ENCODE measurements at regions not wholly inside any gene's neighbourhood (a gene's known extent, or its start where the extent isn't known, plus 50 kb on each side); places are given as distances from the start of the nearest gene placed in this dataset.

- Histone ChIP-seq H3K23ac (ENCODE audit: low read length) (no peak overlapping the region), H2AK5ac (ENCODE audit: low read length) (no peak overlapping the region), H3K27ac (ENCODE audit: low read depth, low read length) (no peak overlapping the region), H2BK12ac (ENCODE audit: low read length) (no peak overlapping the region), H4K8ac (ENCODE audit: low read depth, low read length) (no peak overlapping the region), H3K14ac (ENCODE audit: low read length) (no peak overlapping the region), H4K12ac (ENCODE audit: low read depth, low read length) (no peak overlapping the region), H3K36me3 (ENCODE audit: control insufficient read depth in 1 of 2, insufficient read depth in 2 of 2, low read length in 2 of 2) (no peaks in the 10 kb centered on the region), H3K4me3 (ENCODE audit: low read depth, low read length) (no peak overlapping the region), H2BK5ac (ENCODE audit: low read depth, low read length, poor library complexity) (no peak overlapping the region), H3K79me2 (ENCODE audit: control insufficient read depth, insufficient read depth, low read length, poor library complexity) (no peaks in the 10 kb centered on the region), H3K9me3 (ENCODE audit: insufficient read depth, low read depth, low read length) (no peaks in the 10 kb centered on the region), H2BK120ac (ENCODE audit: insufficient read depth, low read length, poor library complexity) (no peak overlapping the region), H3K9ac (ENCODE audit: low read length) (no peak overlapping the region), H3K4ac (ENCODE audit: low read depth, low read length) (no peak overlapping the region), H3K79me1 (ENCODE audit: low read length) (no peaks in the 10 kb centered on the region), H4K91ac (ENCODE audit: low read depth, low read length) (no peak overlapping the region), H3K4me2 (ENCODE audit: low read length) (no peak overlapping the region), H3K18ac (ENCODE audit: low read length) (no peak overlapping the region), H3K4me1 (ENCODE audit: control insufficient read depth in 1 of 2, insufficient read depth in 2 of 2, low read length in 2 of 2) (no peaks in the 10 kb centered on the region), H3K27me3 (ENCODE audit: insufficient read depth, low read length) (no peaks in the 10 kb centered on the region), H2AFZ (ENCODE audit: insufficient read depth, low read length, poor library complexity) (no peak overlapping the region)
- DNase-seq = no peak
- no CpG with 5 or more reads among the region's 2 CpGs for WGBS (ENCODE audit: extremely low coverage, insufficient coverage, insufficient read length)
These were observed 1488.2 kb downstream of the FSTL5 start for GRCh38 chr4:160675550-160675949.

- Histone ChIP-seq H4K8ac (ENCODE audit: low read depth, low read length) (no peak overlapping the region), H4K91ac (ENCODE audit: low read depth, low read length) (no peak overlapping the region), H3K4ac (ENCODE audit: low read depth, low read length) (no peak overlapping the region), H3K27me3 (ENCODE audit: insufficient read depth, low read length) (no peaks in the 10 kb centered on the region), H3K18ac (ENCODE audit: low read length) (no peak overlapping the region), H2BK12ac (ENCODE audit: low read length) (no peak overlapping the region), H4K12ac (ENCODE audit: low read depth, low read length) (no peak overlapping the region), H3K4me2 (ENCODE audit: low read length) (no peak overlapping the region), H2BK120ac (ENCODE audit: insufficient read depth, low read length, poor library complexity) (no peak overlapping the region), H2AFZ (ENCODE audit: insufficient read depth, low read length, poor library complexity) (no peak overlapping the region), H3K36me3 (ENCODE audit: control insufficient read depth in 1 of 2, insufficient read depth in 2 of 2, low read length in 2 of 2) (no peaks in the 10 kb centered on the region), H3K9me3 (ENCODE audit: insufficient read depth, low read depth, low read length) (no peaks in the 10 kb centered on the region), H3K79me1 (ENCODE audit: low read length) (no peaks in the 10 kb centered on the region), H3K14ac (ENCODE audit: low read length) (no peak overlapping the region), H3K79me2 (ENCODE audit: control insufficient read depth, insufficient read depth, low read length, poor library complexity) (no peaks in the 10 kb centered on the region), H3K27ac (ENCODE audit: low read depth, low read length) (no peak overlapping the region), H3K9ac (ENCODE audit: low read length) (no peak overlapping the region), H2BK5ac (ENCODE audit: low read depth, low read length, poor library complexity) (no peak overlapping the region), H3K23ac (ENCODE audit: low read length) (no peak overlapping the region), H3K4me1 (ENCODE audit: control insufficient read depth in 1 of 2, insufficient read depth in 2 of 2, low read length in 2 of 2) (no peaks in the 10 kb centered on the region), H2AK5ac (ENCODE audit: low read length) (no peak overlapping the region), H3K4me3 (ENCODE audit: low read depth, low read length) (no peak overlapping the region)
- no peak for DNase-seq
These were observed 1478.1 kb downstream of the FSTL5 start for GRCh38 chr4:160685729-160686128.

GRCh38 chr4:160701671-160702070 is 1462.1 kb downstream of the FSTL5 start:
- no peak overlapping the region for H2BK12ac ChIP-seq (ENCODE audit: low read length)
- H3K79me1 ChIP-seq (ENCODE audit: low read length) = no peaks in the 10 kb centered on the region
- no peak overlapping the region for H3K4me3 ChIP-seq (ENCODE audit: low read depth, low read length)
- no peak overlapping the region for H4K8ac ChIP-seq (ENCODE audit: low read depth, low read length)
- WGBS (ENCODE audit: extremely low coverage, insufficient coverage, insufficient read length) = no CpG with 5 or more reads among the region's 4 CpGs
- H2AK5ac ChIP-seq (ENCODE audit: low read length) = no peak overlapping the region
- no peak overlapping the region for H3K23ac ChIP-seq (ENCODE audit: low read length)
- DNase-seq = peak in 1 of 2 donors; percentile 1
- no peaks in the 10 kb centered on the region for H3K9me3 ChIP-seq (ENCODE audit: insufficient read depth, low read depth, low read length)
- no peak overlapping the region for H3K18ac ChIP-seq (ENCODE audit: low read length)
- no peak overlapping the region for H2BK5ac ChIP-seq (ENCODE audit: low read depth, low read length, poor library complexity)
- no peaks in the 10 kb centered on the region for H3K79me2 ChIP-seq (ENCODE audit: control insufficient read depth, insufficient read depth, low read length, poor library complexity)
- H3K27me3 ChIP-seq (ENCODE audit: insufficient read depth, low read length) = no peaks in the 10 kb centered on the region
- H2AFZ ChIP-seq (ENCODE audit: insufficient read depth, low read length, poor library complexity) = no peak overlapping the region
- no peak overlapping the region for H2BK120ac ChIP-seq (ENCODE audit: insufficient read depth, low read length, poor library complexity)
- H3K4me1 ChIP-seq (ENCODE audit: control insufficient read depth in 1 of 2, insufficient read depth in 2 of 2, low read length in 2 of 2) = no peaks in the 10 kb centered on the region
- no peaks in the 10 kb centered on the region for H3K36me3 ChIP-seq (ENCODE audit: control insufficient read depth in 1 of 2, insufficient read depth in 2 of 2, low read length in 2 of 2)
- H3K9ac ChIP-seq (ENCODE audit: low read length) = no peak overlapping the region
- no peak overlapping the region for H3K4ac ChIP-seq (ENCODE audit: low read depth, low read length)
- no peak overlapping the region for H4K12ac ChIP-seq (ENCODE audit: low read depth, low read length)
- no peak overlapping the region for H4K91ac ChIP-seq (ENCODE audit: low read depth, low read length)
- H3K14ac ChIP-seq (ENCODE audit: low read length) = no peak overlapping the region
- no peak overlapping the region for H3K4me2 ChIP-seq (ENCODE audit: low read length)
- no peak overlapping the region for H3K27ac ChIP-seq (ENCODE audit: low read depth, low read length)

GRCh38 chr4:160709026-160709425 is 1454.8 kb downstream of the FSTL5 start:
- no peak overlapping the region for H3K23ac ChIP-seq (ENCODE audit: low read length)
- no peak overlapping the region for H3K18ac ChIP-seq (ENCODE audit: low read length)
- H2BK5ac ChIP-seq (ENCODE audit: low read depth, low read length, poor library complexity) = no peak overlapping the region
- H3K9ac ChIP-seq (ENCODE audit: low read length) = no peak overlapping the region
- no peak overlapping the region for H3K27ac ChIP-seq (ENCODE audit: low read depth, low read length)
- no peak overlapping the region for H2BK12ac ChIP-seq (ENCODE audit: low read length)
- H4K12ac ChIP-seq (ENCODE audit: low read depth, low read length) = no peak overlapping the region
- H3K14ac ChIP-seq (ENCODE audit: low read length) = no peak overlapping the region
- H3K79me1 ChIP-seq (ENCODE audit: low read length) = no peaks in the 10 kb centered on the region
- H2BK120ac ChIP-seq (ENCODE audit: insufficient read depth, low read length, poor library complexity) = no peak overlapping the region
- no peaks in the 10 kb centered on the region for H3K9me3 ChIP-seq (ENCODE audit: insufficient read depth, low read depth, low read length)
- H2AFZ ChIP-seq (ENCODE audit: insufficient read depth, low read length, poor library complexity) = no peak overlapping the region
- no peaks in the 10 kb centered on the region for H3K79me2 ChIP-seq (ENCODE audit: control insufficient read depth, insufficient read depth, low read length, poor library complexity)
- H3K4me1 ChIP-seq (ENCODE audit: control insufficient read depth in 1 of 2, insufficient read depth in 2 of 2, low read length in 2 of 2) = no peaks in the 10 kb centered on the region
- no peak overlapping the region for H4K8ac ChIP-seq (ENCODE audit: low read depth, low read length)
- no peak overlapping the region for H3K4ac ChIP-seq (ENCODE audit: low read depth, low read length)
- no CpG with 5 or more reads among the region's 2 CpGs for WGBS (ENCODE audit: extremely low coverage, insufficient coverage, insufficient read length)
- H3K4me3 ChIP-seq (ENCODE audit: low read depth, low read length) = no peak overlapping the region
- DNase-seq = no peak
- H3K27me3 ChIP-seq (ENCODE audit: insufficient read depth, low read length) = no peaks in the 10 kb centered on the region
- no peaks in the 10 kb centered on the region for H3K36me3 ChIP-seq (ENCODE audit: control insufficient read depth in 1 of 2, insufficient read depth in 2 of 2, low read length in 2 of 2)
- no peak overlapping the region for H4K91ac ChIP-seq (ENCODE audit: low read depth, low read length)
- H3K4me2 ChIP-seq (ENCODE audit: low read length) = no peak overlapping the region
- H2AK5ac ChIP-seq (ENCODE audit: low read length) = no peak overlapping the region
